CD4-positive, alpha-beta memory T cell (primary cell): ENCODE measurements at regions not wholly inside any gene's neighbourhood (a gene's known extent, or its start where the extent isn't known, plus 50 kb on each side); places are given as distances from the start of the nearest gene placed in this dataset.

Source experiments
- CTCF ChIA-PET: fragments of 350-600 bp; sonication (Branson Sonifier 250); formaldehyde crosslinking; loops from one replicate; lab custom pipeline; 2021; ENCODE audit warnings: inconsistent platforms; ENCODE audit not compliant: partially characterized antibody; lab: Charles Lee
- POLR2A ChIA-PET: fragments of 350-600 bp; sonication (Branson Sonifier 250); formaldehyde crosslinking; loops from one replicate; lab custom pipeline; 2021; ENCODE audit not compliant: partially characterized antibody; lab: Charles Lee
- DNase-seq, 5 donors: peaks; one replicate each; pipeline versions ENCODE4 v3.0.0 to v3.0.0-alpha.2; 2020 to 2022; ENCODE audit warnings: mixed read lengths in 1 of 5
- H3K27ac ChIP-seq: one replicate; pipeline ENCODE4 v1.7.0; 2013; ENCODE audit warnings: low read depth, low read length
- H3K27me3 ChIP-seq: 2 replicates; pipeline ENCODE4 v1.7.0; 2013; ENCODE audit warnings: mild to moderate bottlenecking, low read length, moderate library complexity; ENCODE audit not compliant: insufficient read depth
- H3K36me3 ChIP-seq: 2 replicates; pipeline ENCODE4 v1.7.0; 2013; ENCODE audit warnings: mild to moderate bottlenecking, low read length, moderate library complexity; ENCODE audit not compliant: insufficient read depth
- H3K4me1 ChIP-seq: 2 replicates; pipeline ENCODE4 v1.7.0; 2013; ENCODE audit warnings: mild to moderate bottlenecking, low read length, moderate library complexity; ENCODE audit not compliant: insufficient read depth
- H3K4me3 ChIP-seq, 2 donors: one replicate each; pipeline ENCODE4 v1.7.0; 2013; ENCODE audit warnings: low read length in 2 of 2, mild to moderate bottlenecking in 1 of 2
- H3K9me3 ChIP-seq, 2 donors: one replicate each; pipeline ENCODE4 v1.7.0; 2013; ENCODE audit warnings: low read length in 2 of 2, control low read depth in 1 of 2; ENCODE audit not compliant: control insufficient read depth in 1 of 2
- H3K27ac Mint-ChIP-seq, 7 donors: one replicate each; pipeline ENCODE4 v1.8.0; 2020 to 2021; ENCODE audit warnings: mixed read lengths in 7 of 7, mild to moderate bottlenecking in 6 of 7, inconsistent platforms in 3 of 7, moderate library complexity in 3 of 7
- H3K27me3 Mint-ChIP-seq, 2 donors: one replicate each; pipeline ENCODE4 v1.8.0; 2020 to 2021; ENCODE audit warnings: mixed read lengths in 2 of 2
- H3K36me3 Mint-ChIP-seq, 2 donors: one replicate each; pipeline ENCODE4 v1.8.0; 2020 to 2021; ENCODE audit warnings: mixed read lengths in 2 of 2, inconsistent platforms in 1 of 2, mild to moderate bottlenecking in 1 of 2
- H3K4me1 Mint-ChIP-seq, 4 donors: one replicate each; pipeline ENCODE4 v1.8.0; 2020 to 2021; ENCODE audit warnings: mixed read lengths in 4 of 4, mild to moderate bottlenecking in 1 of 4
- H3K4me3 Mint-ChIP-seq, 8 donors: one replicate each; pipeline ENCODE4 v1.8.0; 2020 to 2021; ENCODE audit warnings: mixed read lengths in 8 of 8, mild to moderate bottlenecking in 7 of 8, moderate library complexity in 6 of 8, inconsistent platforms in 3 of 8
- H3K9me3 Mint-ChIP-seq, 8 donors: one replicate each; pipeline ENCODE4 v1.8.0; 2020 to 2021; ENCODE audit warnings: mixed read lengths in 8 of 8, mild to moderate bottlenecking in 5 of 8, inconsistent platforms in 3 of 8, moderate library complexity in 1 of 8
- intact Hi-C: fragments of 100-400 bp; cut with micrococcal nuclease; formaldehyde crosslinking; loops from one replicate; pipeline ENCODE4 v1.15.1; 2023

DNA sequence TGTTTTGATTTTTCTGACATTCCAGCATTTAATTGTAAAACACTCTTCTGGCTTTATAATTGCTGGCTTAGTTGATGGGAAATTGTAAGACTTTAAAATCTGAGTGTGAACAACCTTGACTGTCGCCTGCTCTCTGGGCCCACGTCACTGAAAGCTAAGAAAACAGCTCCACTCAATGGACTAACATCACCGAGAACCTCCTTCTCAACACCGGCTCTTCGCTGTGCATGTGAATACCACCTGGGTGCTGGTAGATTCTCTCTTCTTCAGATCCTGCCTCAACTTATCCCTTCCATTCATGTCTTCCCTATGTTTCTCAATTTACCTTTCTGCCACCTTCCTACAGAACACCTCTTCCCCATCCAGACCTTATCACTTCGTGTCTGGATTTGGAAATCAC, 523.1 kb upstream of the ID2 start:
- Mint-ChIP-seq H3K27ac (no peak overlapping the region), H3K27me3 (no peaks in the 10 kb centered on the region), H3K4me3 (no peak overlapping the region), H3K36me3 (peaks cover 0 to 3% of the 10 kb centered on the region in 2 donors), H3K4me1 (peaks cover 0 to 3% (median 3%) of the 10 kb centered on the region in 4 donors), H3K9me3 (peaks cover 0 to 5% (median 0%) of the 10 kb centered on the region in 8 donors)
- H3K27ac ChIP-seq: no peak overlapping the region
- DNase-seq: no peak
- POLR2A ChIA-PET: no interaction called here
- no peaks in the 10 kb centered on the region for H3K9me3 ChIP-seq
- H3K36me3 ChIP-seq: no peaks in the 10 kb centered on the region
- intact Hi-C loops: no loop called here
- no peak overlapping the region for H3K4me3 ChIP-seq
- CTCF ChIA-PET: no interaction called here
- no peaks in the 10 kb centered on the region for H3K4me1 ChIP-seq
- no peaks in the 10 kb centered on the region for H3K27me3 ChIP-seq

DNA sequence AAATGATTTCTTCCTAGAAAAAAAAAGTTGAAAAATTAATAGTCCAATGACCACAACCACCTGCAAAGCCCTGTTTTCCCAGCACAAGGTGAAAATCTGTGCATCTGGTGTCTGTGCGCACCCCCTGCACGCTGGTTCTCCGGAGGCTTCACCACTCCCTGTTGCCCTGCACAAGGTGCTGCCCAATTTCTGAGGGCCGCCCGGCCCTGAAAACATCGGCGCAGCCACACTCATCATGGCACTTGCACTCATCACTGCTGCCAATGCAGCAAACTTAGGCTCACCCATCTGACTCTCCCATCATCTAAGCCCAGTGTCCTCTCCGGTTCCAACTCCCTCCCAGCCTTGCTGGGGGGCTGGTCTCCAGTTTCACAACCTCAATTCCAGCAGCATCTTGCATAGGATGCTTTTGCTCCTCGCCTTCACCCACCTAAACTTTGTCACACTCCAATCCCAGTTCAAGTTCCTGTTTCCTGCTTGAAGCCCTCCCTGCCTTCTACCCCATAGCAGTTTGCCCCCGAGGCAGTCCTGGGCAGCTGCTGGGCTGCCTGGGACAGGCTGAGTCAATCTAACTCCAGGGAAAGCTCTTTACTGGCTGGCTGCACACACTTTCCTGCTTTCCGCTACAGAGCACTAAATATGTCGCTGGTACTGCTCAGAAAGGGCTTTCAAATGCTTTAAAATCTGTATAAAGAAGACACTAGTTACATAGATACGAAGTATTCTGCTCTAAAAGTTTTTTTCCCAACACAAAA, 522.5 kb upstream of the ID2 start:
- no peaks in the 10 kb centered on the region for H3K9me3 ChIP-seq
- no peak overlapping the region for H3K4me3 ChIP-seq
- H3K36me3 ChIP-seq: no peaks in the 10 kb centered on the region
- no peak for DNase-seq
- no peak overlapping the region for H3K4me3 Mint-ChIP-seq
- H3K4me1 Mint-ChIP-seq: peaks cover 0 to 2% (median under 1%) of the 10 kb centered on the region in 4 donors
- CTCF ChIA-PET: no interaction called here
- no peaks in the 10 kb centered on the region for H3K27me3 ChIP-seq
- H3K27ac ChIP-seq: no peak overlapping the region
- H3K27me3 Mint-ChIP-seq: no peaks in the 10 kb centered on the region
- H3K27ac Mint-ChIP-seq: peak overlapping the region in 1 of 7 donors; percentile 70
- H3K9me3 Mint-ChIP-seq: peaks cover 0 to 5% (median 0%) of the 10 kb centered on the region in 8 donors
- H3K36me3 Mint-ChIP-seq: peaks cover 0 to 3% of the 10 kb centered on the region in 2 donors
- intact Hi-C loops: no loop called here
- no peaks in the 10 kb centered on the region for H3K4me1 ChIP-seq
- POLR2A ChIA-PET: no interaction called here

DNA sequence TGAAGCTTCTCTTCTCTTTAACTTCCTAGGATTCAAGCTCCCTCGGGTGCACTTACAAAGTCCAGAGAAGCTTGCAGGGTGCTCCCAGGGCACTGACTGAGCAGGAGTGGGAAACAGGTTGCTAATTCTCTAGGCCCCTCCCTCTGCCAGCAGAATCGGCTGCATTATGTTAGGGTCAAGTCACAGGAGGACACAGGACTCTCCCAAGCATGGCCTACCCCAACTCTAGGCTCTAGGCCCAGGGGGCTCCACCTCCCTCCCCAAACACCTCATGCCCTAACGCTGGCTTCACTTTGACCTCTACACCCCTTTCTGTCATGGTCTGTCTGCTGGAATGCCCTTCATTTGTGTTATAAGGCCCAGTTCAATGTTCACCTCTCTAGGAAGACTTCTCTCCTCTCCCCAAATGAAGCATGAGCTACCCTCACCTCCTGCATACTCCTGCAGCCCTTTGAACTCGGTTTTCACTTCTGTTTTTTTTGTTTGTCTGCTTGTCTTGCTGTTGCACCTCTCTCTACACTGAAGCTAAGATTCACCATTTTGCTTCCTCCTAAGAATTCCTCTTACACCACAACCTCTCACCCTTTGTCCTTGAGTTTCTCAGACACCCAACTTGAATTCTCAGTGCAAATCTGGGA, 521.8 kb upstream of the ID2 start:
- H3K4me1 ChIP-seq: no peaks in the 10 kb centered on the region
- peaks cover 0 to 2% (median under 1%) of the 10 kb centered on the region in 4 donors for H3K4me1 Mint-ChIP-seq
- POLR2A ChIA-PET: no interaction called here
- CTCF ChIA-PET: no interaction called here
- H3K27ac Mint-ChIP-seq: peak overlapping the region in 2 of 7 donors; percentile 1 to 4
- no peak overlapping the region for H3K27ac ChIP-seq
- H3K4me3 ChIP-seq: no peak overlapping the region
- no peaks in the 10 kb centered on the region for H3K9me3 ChIP-seq
- intact Hi-C loops: no loop called here
- peaks cover 0 to 3% of the 10 kb centered on the region in 2 donors for H3K36me3 Mint-ChIP-seq
- H3K4me3 Mint-ChIP-seq: no peak overlapping the region
- no peaks in the 10 kb centered on the region for H3K27me3 ChIP-seq
- H3K27me3 Mint-ChIP-seq: no peaks in the 10 kb centered on the region
- peaks cover 0 to 5% (median 0%) of the 10 kb centered on the region in 8 donors for H3K9me3 Mint-ChIP-seq
- no peaks in the 10 kb centered on the region for H3K36me3 ChIP-seq
- no peak for DNase-seq

DNA sequence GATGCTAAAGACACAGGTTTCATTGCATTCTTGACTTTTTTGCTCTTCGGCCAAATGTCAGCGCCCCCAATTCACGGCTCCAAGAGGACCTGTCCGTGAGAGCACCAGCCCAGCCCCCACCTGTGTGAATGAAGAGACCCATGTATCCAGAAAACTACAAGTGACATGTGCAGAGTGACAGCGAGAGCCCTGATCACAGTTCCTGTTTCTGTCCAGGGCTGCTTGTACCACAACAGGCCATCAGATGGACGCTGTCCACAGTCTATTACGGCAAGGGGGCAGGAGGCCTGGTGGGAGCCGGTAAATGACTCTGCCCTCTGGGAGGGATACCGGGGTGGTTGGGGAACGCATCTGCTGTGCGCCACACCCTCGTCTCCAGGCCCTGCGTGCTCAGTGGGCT, 520.9 kb upstream of the ID2 start:
- H3K9me3 Mint-ChIP-seq: peaks cover 0 to 5% (median 0%) of the 10 kb centered on the region in 8 donors
- DNase-seq: no peak
- H3K36me3 Mint-ChIP-seq: peaks cover 0 to 5% of the 10 kb centered on the region in 2 donors
- Histone ChIP-seq H3K4me3 (no peak overlapping the region), H3K27ac (no peak overlapping the region), H3K4me1 (no peaks in the 10 kb centered on the region), H3K9me3 (no peaks in the 10 kb centered on the region), H3K27me3 (no peaks in the 10 kb centered on the region), H3K36me3 (no peaks in the 10 kb centered on the region)
- intact Hi-C loops: no loop called here
- no peaks in the 10 kb centered on the region for H3K27me3 Mint-ChIP-seq
- H3K4me3 Mint-ChIP-seq: no peak overlapping the region
- CTCF ChIA-PET: no interaction called here
- H3K27ac Mint-ChIP-seq: no peak overlapping the region
- POLR2A ChIA-PET: no interaction called here
- H3K4me1 Mint-ChIP-seq: peaks cover 0 to 2% (median under 1%) of the 10 kb centered on the region in 4 donors

DNA sequence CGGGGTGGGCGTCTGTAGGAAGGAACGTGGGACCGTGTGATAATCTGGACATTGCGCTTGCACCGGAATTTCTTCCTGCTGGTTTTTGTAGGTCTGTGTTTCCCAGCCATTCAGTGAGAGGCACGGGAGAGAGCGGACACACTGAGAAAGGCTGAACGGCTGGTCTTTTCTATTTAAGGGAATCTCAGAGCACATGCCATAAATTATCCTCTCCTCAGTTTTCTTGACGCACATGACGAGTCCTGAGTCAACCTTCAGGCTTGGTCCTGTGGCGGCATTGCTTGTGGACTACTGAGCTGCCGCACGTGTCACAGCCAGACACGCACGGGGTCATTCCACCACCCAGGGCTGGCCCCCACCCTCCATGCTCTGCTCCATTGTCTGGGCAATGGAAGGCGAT, 519.3 kb upstream of the ID2 start:
- peaks cover 0 to 5% (median 0%) of the 10 kb centered on the region in 8 donors for H3K9me3 Mint-ChIP-seq
- POLR2A ChIA-PET: no interaction called here
- H3K27ac ChIP-seq: no peak overlapping the region

DNA sequence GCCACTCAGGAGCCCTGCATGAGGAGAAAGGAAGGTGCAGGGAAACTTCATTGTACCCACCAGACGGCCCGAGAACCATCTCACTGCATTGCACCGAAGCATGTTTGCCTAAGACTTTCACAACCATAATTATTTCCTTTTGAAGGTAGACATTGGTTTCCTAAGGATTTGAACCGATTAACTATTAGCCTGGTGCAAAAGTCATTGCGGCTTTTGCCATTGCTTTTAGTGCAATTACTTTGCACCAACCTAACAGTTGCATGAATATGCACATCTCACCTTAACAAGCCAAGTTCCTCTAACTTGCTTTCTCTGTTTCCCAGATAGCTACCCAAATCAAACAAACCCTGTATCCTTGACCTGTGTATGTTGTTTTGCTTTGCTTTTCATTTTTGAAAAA, 516.3 kb upstream of the ID2 start:
- Mint-ChIP-seq H3K4me3 (no peak overlapping the region), H3K36me3 (peaks cover 0 to 3% of the 10 kb centered on the region in 2 donors), H3K4me1 (peaks cover 3 to 10% (median 8%) of the 10 kb centered on the region in 4 donors), H3K9me3 (no peaks in the 10 kb centered on the region), H3K27me3 (no peaks in the 10 kb centered on the region), H3K27ac (no peak overlapping the region)
- ChIA-PET POLR2A (no interaction called here), CTCF (no interaction called here)
- Histone ChIP-seq H3K4me1 (no peaks in the 10 kb centered on the region), H3K36me3 (no peaks in the 10 kb centered on the region), H3K9me3 (no peaks in the 10 kb centered on the region), H3K4me3 (no peak overlapping the region), H3K27ac (no peak overlapping the region), H3K27me3 (no peaks in the 10 kb centered on the region)
- no peak for DNase-seq
- intact Hi-C loops: no loop called here

More for the DNA sequence above, 519.3 kb upstream of the ID2 start:
- Histone ChIP-seq H3K27me3 (no peaks in the 10 kb centered on the region), H3K4me3 (no peak overlapping the region), H3K4me1 (no peaks in the 10 kb centered on the region), H3K36me3 (no peaks in the 10 kb centered on the region), H3K9me3 (no peaks in the 10 kb centered on the region)
- CTCF ChIA-PET: no interaction called here
- Mint-ChIP-seq H3K27ac (no peak overlapping the region), H3K4me3 (no peak overlapping the region), H3K36me3 (peaks cover 0 to 3% of the 10 kb centered on the region in 2 donors), H3K4me1 (peaks cover 0 to 2% (median under 1%) of the 10 kb centered on the region in 4 donors), H3K27me3 (no peaks in the 10 kb centered on the region)
- DNase-seq: no peak
- intact Hi-C loops: no loop called here

DNA sequence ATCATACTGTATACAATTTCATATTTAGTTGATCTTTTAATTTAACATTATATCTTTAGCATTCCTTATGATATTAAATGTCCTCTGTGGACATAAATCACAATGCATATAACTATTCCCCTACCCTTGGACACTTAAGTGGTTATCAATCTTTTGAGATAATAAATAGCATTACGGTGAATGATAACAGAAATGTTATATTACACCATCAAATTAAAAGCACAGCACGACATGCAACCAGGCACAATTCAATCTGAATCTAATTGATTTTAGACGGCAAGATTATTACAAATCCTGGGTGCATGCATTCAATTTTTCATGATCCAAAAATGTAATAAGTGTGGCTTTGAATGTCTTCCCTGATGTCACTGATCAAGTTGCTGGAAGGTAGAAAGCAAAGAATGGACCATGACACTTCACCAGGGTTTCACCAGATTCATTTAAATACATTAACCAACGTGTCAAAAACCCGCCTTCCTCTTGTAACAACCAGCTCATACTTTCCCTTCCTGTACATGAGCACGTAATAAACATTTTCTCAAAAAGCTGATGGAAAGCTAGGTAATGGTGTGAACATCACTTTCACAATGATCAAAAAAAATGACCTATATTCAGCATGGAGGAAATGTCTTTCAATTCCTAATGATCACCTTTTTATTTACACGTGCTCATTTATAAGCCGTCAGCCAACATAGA, 513.7 kb upstream of the ID2 start:
- no peaks in the 10 kb centered on the region for H3K4me1 ChIP-seq
- Mint-ChIP-seq H3K4me3 (no peak overlapping the region), H3K36me3 (peaks cover 0 to 3% of the 10 kb centered on the region in 2 donors), H3K27me3 (no peaks in the 10 kb centered on the region), H3K4me1 (peaks cover 3 to 10% (median 8%) of the 10 kb centered on the region in 4 donors), H3K9me3 (no peaks in the 10 kb centered on the region), H3K27ac (no peak overlapping the region)
- no peak overlapping the region for H3K4me3 ChIP-seq
- no peaks in the 10 kb centered on the region for H3K36me3 ChIP-seq
- intact Hi-C loops: no loop called here
- no peaks in the 10 kb centered on the region for H3K9me3 ChIP-seq
- CTCF ChIA-PET: no interaction called here
- H3K27ac ChIP-seq: no peak overlapping the region
- no peak for DNase-seq
- POLR2A ChIA-PET: no interaction called here
- no peaks in the 10 kb centered on the region for H3K27me3 ChIP-seq
